HCT116 (cell line): ENCODE measurements at regions not wholly inside any gene's neighbourhood (a gene's known extent, or its start where the extent isn't known, plus 50 kb on each side); places are given as distances from the start of the nearest gene placed in this dataset.

Experiments
- CTCF ChIP-seq, 3 experiments: fragments of 200-600 bp in 1 of 3; sonication (generic) in 1 of 3; IDR thresholded peaks in 2 of 3; conservative IDR thresholded peaks in 1 of 3; 2 replicates each; pipeline ENCODE4 v1.5.1; 2012 to 2017; ENCODE audit warnings: low read depth in 2 of 3, low read length in 2 of 3, antibody characterized with exemption in 1 of 3, borderline replicate concordance in 1 of 3, control low read depth in 1 of 3, mild to moderate bottlenecking in 1 of 3, mixed read lengths in 1 of 3, mixed run types in 1 of 3, moderate library complexity in 1 of 3; ENCODE audit not compliant: insufficient read depth in 1 of 3
- EZH2 ChIP-seq: fragments of 200-600 bp; sonication (generic); IDR thresholded peaks from 2 replicates; pipeline ENCODE4 v1.6.1; 2017; ENCODE audit warnings: antibody characterized with exemption, mixed run types
- FOSL1 ChIP-seq: IDR thresholded peaks from 2 replicates; pipeline ENCODE4 v1.6.1; 2012; ENCODE audit warnings: low read depth
- JUND ChIP-seq: IDR thresholded peaks from 2 replicates; pipeline ENCODE4 v1.6.1; 2012
- MAX ChIP-seq: IDR thresholded peaks from 2 replicates; pipeline ENCODE4 v1.6.1; 2012
- POLR2A ChIP-seq: IDR thresholded peaks from 2 replicates; pipeline ENCODE4 v1.7.0; 2011; ENCODE audit warnings: borderline replicate concordance; ENCODE audit not compliant: insufficient read depth, insufficient read length; ENCODE audit errors: extremely low read depth
- REST ChIP-seq: IDR thresholded peaks from 2 replicates; pipeline ENCODE4 v1.6.1; 2012; ENCODE audit warnings: low read depth

DNA sequence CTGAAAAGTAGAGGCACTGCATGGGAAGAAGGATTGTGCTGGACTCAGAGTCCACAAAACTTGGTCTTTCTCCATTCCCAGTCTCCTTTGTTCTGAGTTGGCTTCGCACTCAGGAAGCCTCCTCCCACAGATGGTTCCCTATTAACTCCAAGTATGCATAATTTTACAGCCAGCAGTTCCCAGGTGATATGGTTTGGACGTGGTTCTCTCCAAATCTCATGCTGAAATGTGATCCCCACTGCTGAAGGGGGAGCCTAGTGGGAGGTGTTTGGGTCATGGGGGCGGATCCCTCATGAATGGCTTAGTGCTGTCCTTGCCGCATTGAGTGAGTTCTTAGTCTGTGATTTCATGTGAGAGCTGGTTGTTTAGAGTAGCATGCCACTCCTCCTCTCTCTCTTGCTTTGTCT, 86.6 kb downstream of the FEM1C start:
- TF ChIP-seq CTCF (IDR thresholded peaks at IDR 0.05 in 2 of 3, conservative IDR thresholded peaks at IDR 0.05 in 1 of 3; ENCODE audit: borderline replicate concordance in 1 of 3, insufficient read depth in 1 of 3, low read depth in 2 of 3, low read length in 2 of 3): no peak
- TF ChIP-seq EZH2: no peak
- TF ChIP-seq MAX: no peak
- TF ChIP-seq REST: no peak
- TF ChIP-seq JUND: no peak
- no peak for TF ChIP-seq POLR2A
- TF ChIP-seq FOSL1: no peak
